ENCODE measurements at regions not wholly inside any gene's neighbourhood (a gene's known extent, or its start where the extent isn't known, plus 50 kb on each side); places are given as distances from the start of the nearest gene placed in this dataset.

- TF ChIP-seq CTCF (IDR thresholded peaks at IDR 0.05): no peak
- TF ChIP-seq POLR2A (IDR thresholded peaks at IDR 0.05): no peak
- intact Hi-C loops (cut with DNase I; ENCODE audit: low total_unique reads): no loop called here
- WGBS, 2 donors: 60 to 72% methylated on average over 45 to 46 of the region's 46 CpGs
- no peak for DNase-seq (ENCODE audit: low spot score in 2 of 2)
- no peak overlapping the region for H3K4me3 ChIP-seq (ENCODE audit: low read depth, poor library complexity, severe bottlenecking)
Observed at GRCh38 chr2:128901572-128902391, 583.1 kb upstream of the HS6ST1 start.

GRCh38 chr2:128903637-128904036 is 585.0 kb upstream of the HS6ST1 start:
- no peak for TF ChIP-seq POLR2A (IDR thresholded peaks at IDR 0.05)
- TF ChIP-seq CTCF (IDR thresholded peaks at IDR 0.05): no peak
- DNase-seq (ENCODE audit: low spot score in 2 of 2): no peak
- H3K4me3 ChIP-seq (ENCODE audit: low read depth, poor library complexity, severe bottlenecking): no peak overlapping the region
- intact Hi-C loops (cut with DNase I; ENCODE audit: low total_unique reads): no loop called here
- 92 to 93% methylated on average over 16 to 19 of the region's 19 CpGs for WGBS, 2 donors

- DNase-seq (ENCODE audit: low spot score in 2 of 2): no peak
- TF ChIP-seq POLR2A (IDR thresholded peaks at IDR 0.05): no peak
- no peak for TF ChIP-seq CTCF (IDR thresholded peaks at IDR 0.05)
- 87 to 89% methylated on average over 1 of the region's 1 CpG for WGBS, 2 donors
Observed at GRCh38 chr2:128911276-128911675, 592.6 kb upstream of the HS6ST1 start.

GRCh38 chr2:128914320-128914719 is 595.7 kb upstream of the HS6ST1 start:
- no peak overlapping the region for H3K4me3 ChIP-seq (ENCODE audit: low read depth, poor library complexity, severe bottlenecking)
- no peak for DNase-seq (ENCODE audit: low spot score in 2 of 2)
- intact Hi-C loops (cut with DNase I; ENCODE audit: low total_unique reads): no loop called here
- TF ChIP-seq CTCF (IDR thresholded peaks at IDR 0.05): no peak
- no peak for TF ChIP-seq POLR2A (IDR thresholded peaks at IDR 0.05)

More at GRCh38 chr2:128911276-128911675, 592.6 kb upstream of the HS6ST1 start:
- intact Hi-C loops (cut with DNase I; ENCODE audit: low total_unique reads): no loop called here
- H3K4me3 ChIP-seq (ENCODE audit: low read depth, poor library complexity, severe bottlenecking): no peak overlapping the region

- intact Hi-C loops (cut with DNase I; ENCODE audit: low total_unique reads): no loop called here
- no peak for TF ChIP-seq POLR2A (IDR thresholded peaks at IDR 0.05)
- TF ChIP-seq CTCF (IDR thresholded peaks at IDR 0.05): no peak
Observed at GRCh38 chr2:128921751-128922150, 603.1 kb upstream of the HS6ST1 start.

GRCh38 chr2:128922154-128922553 is 603.5 kb upstream of the HS6ST1 start:
- no peak for DNase-seq (ENCODE audit: low spot score in 2 of 2)
- TF ChIP-seq CTCF (IDR thresholded peaks at IDR 0.05) (no peak), POLR2A (IDR thresholded peaks at IDR 0.05) (no peak)
- intact Hi-C loops (cut with DNase I; ENCODE audit: low total_unique reads): no loop called here
- no peak overlapping the region for H3K4me3 ChIP-seq (ENCODE audit: low read depth, poor library complexity, severe bottlenecking)
- 45 to 49% methylated on average over 2 of the region's 2 CpGs for WGBS, 2 donors

More at GRCh38 chr2:128921751-128922150, 603.1 kb upstream of the HS6ST1 start:
- 21 to 31% methylated on average over 2 of the region's 2 CpGs for WGBS, 2 donors
- no peak overlapping the region for H3K4me3 ChIP-seq (ENCODE audit: low read depth, poor library complexity, severe bottlenecking)
- no peak for DNase-seq (ENCODE audit: low spot score in 2 of 2)

Measured in lower leg skin (tissue), 4 donors.